H4 (cell line): ENCODE measurements at regions not wholly inside any gene's neighbourhood (a gene's known extent, or its start where the extent isn't known, plus 50 kb on each side); places are given as distances from the start of the nearest gene placed in this dataset.

ENCODE experiments used
- DNase-seq: peaks from one replicate; pipeline ENCODE4 v3.0.0-alpha.2; 2015; ENCODE audit warnings: low spot score

DNA sequence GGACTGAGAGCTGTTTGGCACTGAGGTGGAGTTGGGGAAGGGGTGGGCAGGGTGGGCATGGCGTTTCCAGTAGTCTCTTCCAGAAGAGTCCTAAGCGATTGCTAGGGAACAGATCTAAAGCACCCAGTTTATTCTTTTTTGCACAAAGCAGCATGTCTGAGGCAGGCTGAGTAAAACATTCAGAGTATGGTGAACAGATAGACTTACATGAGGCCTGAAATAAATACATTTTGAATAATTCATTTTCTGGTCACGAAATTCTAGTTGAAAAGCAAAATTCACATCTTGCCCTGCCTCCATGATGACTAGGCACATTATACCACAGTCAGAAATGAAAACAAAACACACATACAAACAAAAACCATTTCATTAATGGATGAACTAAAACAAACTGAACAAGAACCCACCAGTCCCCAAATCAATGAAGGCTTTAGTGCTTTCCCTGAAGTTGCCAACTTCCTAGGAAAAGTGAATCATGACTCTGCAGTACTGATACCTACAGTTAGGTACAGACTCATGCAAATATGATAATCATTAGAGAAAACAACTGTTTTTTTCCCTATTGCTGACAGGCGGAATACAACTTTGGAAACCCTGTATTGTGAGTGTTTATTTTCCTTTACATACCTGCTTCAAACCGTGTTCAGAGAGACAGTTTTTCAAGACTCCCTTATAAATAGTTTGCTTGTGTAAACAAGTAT is 702.9 kb upstream of the POU3F2 start:
- DNase-seq, result no peak

DNA sequence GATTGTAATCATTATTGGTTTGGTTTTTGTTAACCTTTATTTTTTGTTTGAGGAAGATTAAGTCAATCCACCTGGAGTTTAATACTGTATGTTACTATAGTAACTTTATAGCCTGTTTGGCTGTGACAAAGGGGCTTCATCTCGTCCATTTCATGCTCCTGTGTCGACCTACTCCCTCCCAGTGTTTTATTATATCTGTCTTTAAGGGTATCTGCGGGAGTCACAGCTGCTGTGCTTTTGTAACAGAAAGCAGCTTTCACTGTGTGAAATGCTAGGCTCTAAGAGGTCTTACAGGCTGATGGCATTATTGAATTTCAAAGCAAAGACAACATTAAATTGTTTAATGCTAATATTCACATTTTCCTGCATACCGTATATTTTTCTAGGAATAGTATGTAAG is 698.0 kb upstream of the POU3F2 start:
- DNase-seq, result no peak

DNA sequence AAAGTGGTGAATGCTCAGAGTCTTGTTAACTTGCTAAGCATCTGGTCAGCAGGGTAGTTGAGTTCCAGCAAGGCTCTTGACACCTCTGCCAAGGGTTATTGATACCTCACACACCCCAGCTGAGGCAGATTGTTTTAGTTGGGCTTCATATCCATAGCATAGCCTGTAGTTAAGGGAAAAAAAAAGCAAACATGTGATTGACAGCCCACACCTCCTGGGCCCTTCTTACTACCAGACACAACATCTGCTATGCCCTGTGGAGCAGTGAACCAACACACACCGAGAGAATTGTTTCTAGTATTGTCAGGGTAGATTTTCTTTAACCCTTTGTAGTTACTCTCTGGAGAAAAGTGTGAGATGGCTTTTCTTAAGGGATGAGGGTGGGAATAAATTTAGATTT is 697.0 kb upstream of the POU3F2 start:
- no peak for DNase-seq

DNA sequence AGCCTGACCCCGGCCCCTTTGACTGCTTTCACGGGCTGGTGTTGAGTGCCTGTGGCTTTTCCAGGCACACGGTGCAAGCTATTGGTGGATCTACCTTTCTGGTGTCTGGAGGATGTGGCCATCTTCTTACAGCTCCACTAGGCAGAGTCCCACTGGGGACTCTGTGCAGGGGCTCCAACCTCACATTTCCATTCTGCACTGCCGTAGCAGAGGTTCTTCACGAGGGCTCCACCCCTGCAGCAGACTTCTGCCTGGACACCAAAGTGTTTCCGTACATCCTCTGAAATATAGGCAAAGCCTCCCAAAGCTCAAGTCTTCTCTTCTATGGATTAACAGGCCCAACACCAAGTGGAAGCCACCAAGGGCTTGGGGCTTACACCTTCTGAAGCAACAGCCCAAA is 691.5 kb upstream of the POU3F2 start:
- no peak for DNase-seq

DNA sequence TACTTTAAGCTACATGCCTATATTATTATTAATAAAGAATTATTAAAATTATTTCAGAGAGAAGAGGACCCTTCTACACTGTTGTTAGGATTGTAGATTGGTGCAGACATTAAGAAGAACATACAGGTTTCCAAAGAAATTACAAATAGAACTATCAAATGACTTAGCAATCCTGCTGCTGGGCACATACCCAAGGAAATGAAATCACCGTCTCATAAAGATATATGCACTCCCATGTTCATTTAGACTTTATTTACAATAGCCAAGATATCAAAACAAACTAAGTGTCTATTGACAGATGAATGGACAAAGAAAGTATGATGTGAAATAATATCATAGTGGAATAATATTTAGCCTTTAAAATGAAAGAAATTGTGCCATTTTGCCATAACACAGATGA is 687.7 kb upstream of the POU3F2 start:
- DNase-seq, result peak; percentile 33

DNA sequence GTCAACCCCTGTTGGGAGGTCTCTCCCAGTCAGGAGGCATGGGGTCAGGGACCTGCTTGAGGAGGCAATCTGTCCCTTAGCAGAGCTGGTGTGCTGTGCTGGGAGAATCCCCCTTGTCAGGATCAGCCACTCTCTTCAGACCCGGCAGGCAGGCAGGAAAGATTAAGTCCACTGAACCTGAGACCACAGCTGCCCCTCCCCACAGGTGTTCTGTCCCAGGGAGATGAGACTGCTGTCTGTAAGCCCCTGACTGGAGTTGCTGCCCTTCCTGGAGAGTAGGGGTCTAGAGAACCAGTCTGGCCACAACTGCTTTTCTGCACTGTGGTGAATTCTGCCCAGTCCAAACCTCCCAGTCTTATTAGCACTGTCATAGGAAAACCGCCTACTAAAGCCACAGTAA is 677.8 kb upstream of the POU3F2 start:
- no peak for DNase-seq

DNA sequence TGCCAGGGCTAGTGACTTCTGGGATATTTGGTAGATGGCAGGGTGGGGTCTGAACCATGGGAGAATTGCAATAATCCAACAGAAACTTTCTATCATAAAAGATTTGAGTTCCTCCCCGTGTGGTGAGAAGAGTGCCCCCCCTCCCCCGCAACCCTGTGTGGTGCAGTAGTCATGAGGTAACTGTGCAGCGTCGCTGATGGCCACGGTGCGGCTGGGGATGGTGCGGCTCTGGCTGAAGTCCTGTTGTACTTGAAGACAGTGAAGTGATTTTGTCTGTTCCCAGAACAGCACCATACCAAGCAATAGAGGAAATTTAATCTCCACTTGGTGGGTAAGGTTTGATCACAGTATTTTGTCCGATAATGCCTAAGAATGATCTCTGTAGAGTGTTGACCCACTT is 654.8 kb upstream of the POU3F2 start:
- DNase-seq, result no peak

DNA sequence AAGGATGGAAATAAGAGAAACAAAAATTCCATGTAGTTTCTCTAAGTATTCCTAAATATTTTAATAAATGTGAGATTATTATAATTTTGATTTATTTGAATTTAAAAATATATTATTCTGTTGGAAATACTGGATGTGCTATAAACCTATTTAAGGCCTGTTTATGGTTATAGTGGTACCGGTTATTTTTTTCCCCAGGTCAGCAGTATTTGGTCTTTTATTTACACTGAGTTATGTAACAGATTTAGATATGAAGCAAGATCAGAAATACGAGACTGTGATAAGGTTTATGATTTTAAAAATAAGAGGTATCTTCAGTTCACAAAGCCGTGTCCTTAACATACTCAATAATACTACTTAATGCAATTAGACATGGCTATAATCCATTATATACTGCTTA is 634.3 kb upstream of the POU3F2 start:
- DNase-seq, result no peak

DNA sequence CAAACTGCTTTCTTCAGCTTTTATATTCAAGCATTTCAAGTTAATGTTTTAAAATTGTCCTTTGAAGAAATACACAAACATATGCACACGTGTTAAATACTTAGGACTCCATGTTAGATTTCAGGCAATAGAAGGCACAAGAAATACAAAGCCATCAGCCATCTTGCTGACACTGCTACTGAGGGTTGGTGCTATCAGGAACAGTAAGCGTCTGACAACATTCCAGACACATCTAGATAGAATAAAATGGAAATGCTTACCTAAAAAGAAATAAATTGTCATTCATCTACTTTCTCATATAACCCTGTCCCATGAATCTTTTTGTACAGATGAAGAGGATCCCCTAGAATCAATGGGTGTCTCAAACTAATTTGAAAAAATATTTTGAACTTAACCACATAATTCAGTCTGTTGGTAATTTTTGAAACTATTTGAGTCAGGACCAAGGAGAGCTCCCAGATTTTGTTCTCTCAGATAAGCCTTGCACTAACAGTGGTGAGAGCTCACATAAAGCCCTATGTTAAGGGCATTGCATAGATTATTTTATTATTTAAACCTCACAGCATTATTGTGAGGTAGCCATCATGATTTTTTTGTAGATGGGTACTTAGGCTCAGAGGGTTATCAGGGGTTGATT is 631.1 kb upstream of the POU3F2 start:
- DNase-seq, result no peak

DNA sequence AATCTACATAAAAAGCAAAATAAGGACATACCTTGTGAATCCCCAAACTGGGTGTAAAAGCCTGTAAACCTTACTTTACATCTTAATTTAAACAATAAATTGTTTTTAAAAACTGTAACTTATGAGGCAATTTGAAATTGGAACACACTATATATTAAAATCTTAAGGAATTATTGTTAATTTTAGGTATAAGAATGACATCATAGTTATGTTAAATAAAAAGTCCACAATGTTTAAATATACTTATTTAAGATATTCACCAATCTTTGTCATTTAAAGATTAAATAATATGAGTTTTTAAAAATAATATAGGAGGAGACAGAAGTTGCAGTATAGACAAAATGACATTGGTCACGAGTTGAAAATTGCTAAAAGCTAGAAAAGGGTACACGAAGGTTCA is 621.9 kb upstream of the POU3F2 start:
- no peak for DNase-seq

DNA sequence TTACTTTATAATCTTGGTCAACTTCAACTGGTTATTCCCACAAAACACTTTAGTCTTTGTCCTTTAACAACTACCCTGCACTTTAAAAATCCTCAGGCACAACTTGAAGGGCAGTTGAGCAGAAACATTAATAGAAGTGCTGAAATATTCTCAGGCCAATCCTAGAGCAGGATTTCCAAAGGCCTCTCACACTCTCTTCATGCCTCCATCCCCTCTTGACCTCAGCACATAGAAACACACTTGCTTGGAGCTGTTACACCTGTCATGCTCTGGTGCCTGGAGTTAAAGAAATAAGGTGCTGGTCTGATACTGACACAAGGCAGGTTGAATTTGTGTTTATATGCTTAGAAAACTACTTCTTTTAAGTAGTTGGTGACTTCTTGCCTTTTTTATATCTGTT is 618.8 kb upstream of the POU3F2 start:
- DNase-seq, result no peak

DNA sequence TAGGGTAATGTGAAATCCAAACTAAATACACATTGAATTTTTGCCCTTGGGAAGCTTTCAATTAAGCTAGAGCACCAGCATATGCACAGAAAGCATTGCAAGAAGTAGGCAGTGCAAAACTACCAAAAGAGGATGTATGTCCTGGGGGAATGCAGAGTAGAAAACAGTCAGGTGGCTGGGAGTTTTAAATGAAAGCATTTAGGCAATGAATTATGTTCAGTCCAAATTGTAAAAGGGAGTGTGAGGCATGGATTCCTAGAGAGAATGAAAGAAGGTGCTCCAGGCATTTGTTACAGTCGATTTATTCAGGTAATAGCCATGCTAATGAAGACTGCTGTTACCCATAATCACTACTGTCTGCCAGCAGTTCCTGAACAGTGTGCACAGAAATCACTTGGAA is 604.1 kb upstream of the POU3F2 start:
- DNase-seq, result no peak

DNA sequence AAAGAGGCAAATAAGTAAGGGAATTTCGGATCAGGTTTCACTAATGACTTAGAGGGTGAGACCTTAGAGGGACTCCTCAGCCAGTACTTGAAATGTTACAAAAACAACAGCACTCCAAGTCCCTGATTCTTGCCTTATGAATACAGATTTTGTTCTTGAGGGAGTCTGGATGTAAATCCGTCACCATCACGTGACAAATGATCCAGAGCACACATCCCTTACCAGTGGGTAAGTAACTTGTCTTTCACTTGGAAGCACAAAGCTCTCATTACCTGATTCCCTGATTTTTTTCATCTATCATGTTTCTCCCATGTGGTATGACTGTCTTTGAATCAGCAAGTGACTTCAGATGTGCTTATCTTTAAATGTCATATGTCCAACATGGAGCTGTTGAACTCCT is 595.3 kb upstream of the POU3F2 start:
- no peak for DNase-seq

DNA sequence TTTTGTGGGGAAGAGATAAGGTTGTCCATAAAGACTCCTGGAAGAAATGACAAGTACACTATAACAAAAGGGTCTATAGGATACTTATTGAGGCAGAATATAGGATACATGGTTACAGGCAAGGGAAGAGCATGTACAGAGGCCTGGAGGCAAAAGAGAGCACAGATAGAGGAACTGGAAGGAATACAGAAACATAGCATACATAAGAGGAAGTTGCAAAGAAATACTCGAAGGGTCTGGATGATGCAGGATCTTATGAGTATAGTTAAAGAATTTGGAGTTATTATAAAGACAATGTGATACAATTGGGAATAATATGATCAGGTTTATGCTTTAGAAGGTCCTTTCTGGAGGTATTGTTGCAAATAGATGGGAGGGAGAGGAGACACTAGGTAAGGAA is 592.7 kb upstream of the POU3F2 start:
- DNase-seq, result no peak

DNA sequence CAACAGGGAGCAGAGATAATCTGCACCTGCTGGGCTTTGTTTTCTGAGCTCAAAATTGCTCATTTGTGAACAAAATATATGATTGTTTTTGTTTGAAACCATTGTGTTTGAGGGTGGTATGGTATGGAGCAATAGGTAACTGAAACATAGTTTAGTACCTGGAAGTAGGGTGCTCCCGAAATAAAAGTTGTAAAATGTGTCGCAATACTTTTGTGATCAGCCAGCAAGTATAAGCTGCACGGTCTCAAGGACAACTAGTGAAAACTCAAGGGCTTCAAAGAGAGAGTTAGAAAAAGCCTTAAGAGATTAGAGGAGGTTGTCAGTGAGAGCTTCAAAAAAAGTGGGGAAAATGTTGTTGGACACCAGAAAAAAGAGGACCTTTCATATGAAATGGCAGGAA is 579.8 kb upstream of the POU3F2 start:
- DNase-seq, result no peak

DNA sequence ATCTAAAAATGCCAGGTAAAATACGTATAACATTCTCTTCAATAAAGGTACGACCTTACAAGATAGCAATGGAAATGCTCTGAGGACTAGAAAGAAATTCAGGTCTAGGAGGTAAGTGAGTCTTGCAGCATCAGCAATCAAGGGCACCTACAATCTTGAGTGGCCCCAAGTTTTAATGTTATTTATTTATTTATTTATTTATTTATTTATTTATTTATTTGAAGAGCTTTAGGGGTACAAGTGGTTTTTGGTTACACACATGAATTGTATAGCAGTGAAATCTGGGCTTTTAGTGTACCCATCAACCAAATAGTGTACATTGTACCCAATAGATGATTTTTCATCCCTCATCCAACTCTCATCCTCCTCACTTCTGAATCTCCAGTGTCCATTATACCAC is 574.0 kb upstream of the POU3F2 start:
- no peak for DNase-seq

DNA sequence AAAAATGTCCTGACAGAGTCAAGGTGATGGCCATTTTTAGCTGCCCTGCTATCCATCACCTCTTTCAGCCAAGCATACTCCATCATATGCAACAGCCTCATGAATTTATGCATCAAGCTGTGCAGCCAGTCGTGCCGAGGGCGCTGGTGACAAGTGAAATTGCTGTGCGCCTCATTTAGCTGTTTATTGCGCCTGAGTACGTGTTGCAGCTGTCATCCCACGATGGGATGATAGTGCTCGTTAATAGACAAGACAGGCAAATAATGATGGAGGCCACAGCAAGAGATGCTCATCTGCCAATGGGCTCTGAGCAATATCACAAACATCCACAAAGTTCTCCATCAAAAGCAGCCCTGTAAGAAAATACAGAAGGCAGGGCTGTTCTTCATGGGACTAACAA is 562.3 kb upstream of the POU3F2 start:
- no peak for DNase-seq

DNA sequence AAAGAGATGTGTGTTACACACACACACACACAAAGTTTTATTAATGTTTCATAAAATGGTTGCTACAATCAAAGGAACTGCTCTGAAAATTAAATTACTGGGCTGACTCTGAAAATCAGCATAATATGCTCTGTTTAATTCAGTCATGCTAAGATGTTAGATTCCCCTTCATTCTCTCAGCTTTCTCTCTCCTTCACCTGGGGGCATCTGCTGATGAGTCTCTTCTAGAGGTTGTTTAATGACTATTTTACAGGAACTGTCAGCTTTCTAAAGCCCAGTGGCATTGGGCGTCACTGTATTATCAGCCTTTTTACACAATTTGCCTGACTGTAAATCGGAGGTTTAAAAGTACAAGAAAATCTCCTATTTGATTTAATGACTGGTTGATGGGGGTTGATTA is 559.7 kb upstream of the POU3F2 start:
- no peak for DNase-seq

DNA sequence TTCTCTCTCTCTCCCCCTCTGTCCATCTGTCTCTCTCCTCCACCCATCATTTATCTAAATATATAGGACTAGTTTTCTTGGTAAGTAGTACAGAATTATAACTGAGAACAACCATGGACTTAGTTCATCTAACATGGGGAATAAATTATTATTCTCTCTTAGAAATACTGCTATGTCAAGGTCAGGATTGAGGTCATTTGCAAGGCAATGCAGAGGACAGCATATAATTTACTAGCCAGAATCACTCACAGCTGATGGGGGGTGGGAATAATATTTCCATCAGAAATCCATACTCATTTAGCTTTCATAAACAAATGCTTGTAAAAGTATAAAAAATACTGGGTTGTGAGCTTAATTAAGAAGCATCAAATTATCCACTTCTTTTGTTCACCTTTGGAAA is 553.9 kb upstream of the POU3F2 start:
- no peak for DNase-seq

DNA sequence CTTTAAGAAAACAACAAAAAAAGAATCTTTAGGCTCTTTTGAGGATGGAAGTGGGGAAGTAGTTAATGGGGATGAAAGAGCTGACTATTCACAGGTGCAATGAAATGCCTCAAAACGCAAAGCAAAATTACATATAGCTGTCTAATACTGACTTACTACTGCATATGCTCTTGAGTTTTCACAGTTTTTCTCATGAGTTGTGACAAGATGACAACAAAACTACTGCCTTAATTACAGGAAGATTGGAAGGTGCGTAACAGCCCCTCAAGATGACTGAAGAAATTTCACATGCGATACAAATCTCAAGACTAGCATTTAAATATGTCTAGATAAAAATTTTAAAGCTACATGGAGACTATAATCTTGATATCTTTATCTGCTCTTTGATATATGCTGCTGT is 547.8 kb upstream of the POU3F2 start:
- DNase-seq, result no peak

DNA sequence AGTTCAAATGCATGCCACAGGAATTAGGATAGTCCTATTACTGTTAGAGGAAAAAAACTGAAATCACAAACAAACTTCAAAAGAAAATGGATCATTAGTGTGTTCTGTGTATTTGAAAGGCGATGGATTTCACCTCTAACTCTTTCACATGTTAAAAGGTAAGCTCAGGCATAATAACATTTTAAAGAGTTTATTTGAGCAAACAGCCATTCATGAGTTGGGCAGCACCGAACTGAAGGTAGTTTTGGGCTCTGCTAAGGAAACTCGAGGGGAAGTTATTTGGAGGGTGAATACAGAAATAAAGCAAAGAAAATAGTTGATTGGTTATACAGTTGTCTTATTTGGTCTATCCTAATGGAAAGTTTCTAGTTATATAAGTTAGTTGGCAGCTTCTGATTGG is 546.5 kb upstream of the POU3F2 start:
- DNase-seq, result no peak

DNA sequence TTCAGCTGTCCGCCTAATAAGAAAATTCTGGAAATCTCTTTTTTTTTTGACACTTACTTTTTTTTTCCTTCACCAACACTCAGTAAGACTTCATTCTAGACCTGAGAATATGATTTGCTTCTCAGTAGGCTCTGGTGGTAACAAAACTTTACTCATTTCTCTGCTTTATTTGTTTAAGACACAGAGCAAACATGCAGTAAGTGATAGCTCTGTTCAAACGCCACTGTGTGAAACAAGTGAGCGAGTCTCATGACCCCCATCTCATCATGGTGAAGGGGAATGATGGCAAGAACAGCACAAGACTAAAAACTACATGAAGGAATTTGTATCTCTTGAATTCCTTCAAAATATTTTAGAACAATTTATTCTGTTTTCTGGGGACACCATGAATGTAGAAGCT is 541.6 kb upstream of the POU3F2 start:
- DNase-seq, result no peak

DNA sequence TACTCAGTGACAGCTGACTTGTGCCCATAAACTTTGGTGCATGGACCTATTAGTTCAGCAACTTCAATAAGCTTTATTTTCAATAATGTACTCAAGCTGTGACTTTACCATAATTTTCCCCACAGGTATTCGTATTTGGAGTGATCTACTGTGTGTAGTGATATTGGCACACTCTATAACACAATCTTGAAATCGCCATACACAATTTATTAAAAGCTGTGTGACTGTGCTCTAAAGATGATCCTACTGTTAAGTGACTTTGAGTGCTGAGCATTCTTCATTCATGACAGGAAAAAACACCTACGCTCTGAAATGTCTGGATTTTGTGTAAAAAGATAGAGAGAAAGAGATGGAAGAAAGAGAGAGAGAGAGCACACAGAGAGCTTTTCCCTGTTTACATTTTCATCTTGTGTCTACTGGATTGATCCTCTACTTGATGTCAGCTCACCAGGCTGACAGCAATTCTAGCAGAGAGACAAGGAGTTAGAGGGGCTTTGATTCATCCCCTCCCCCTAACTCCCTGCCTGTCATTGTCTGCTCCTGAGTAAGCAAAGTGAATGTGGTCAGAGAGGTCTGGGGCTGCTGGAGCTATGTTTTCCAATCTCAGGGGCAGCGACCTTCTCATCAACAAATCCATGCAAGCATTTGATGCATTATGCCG is 538.7 kb upstream of the POU3F2 start:
- DNase-seq, result no peak

DNA sequence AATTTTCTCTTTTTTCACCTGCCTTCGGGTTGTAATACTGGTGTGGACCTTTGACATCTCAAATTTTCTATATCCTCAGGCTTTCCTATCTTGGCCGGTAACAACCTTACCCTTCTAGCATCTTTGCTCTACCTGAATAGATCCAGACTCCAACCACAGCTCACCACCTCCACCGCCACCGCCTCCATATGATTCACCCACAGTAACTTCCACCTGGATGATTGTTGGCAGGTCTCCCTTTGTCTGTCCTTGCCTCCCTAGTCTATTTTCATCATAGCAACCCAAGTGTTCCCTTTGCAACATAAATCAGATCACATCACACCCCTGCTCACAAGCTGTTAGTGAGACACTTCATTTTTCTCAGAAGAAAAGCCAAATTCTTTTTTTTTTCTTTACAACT is 525.8 kb upstream of the POU3F2 start:
- DNase-seq, result no peak
